ENCODE measurements at regions not wholly inside any gene's neighbourhood (a gene's known extent, or its start where the extent isn't known, plus 50 kb on each side); places are given as distances from the start of the nearest gene placed in this dataset.

GRCh38 chr4:141789716-141790115, 153.3 kb downstream of the IL15 start:
- no peaks in the 10 kb centered on the region for H3K79me2 ChIP-seq (ENCODE audit: control insufficient read depth, insufficient read depth, low read length)
- H3K27me3 ChIP-seq (ENCODE audit: control insufficient read depth in 2 of 2, insufficient read depth in 2 of 2, low read length in 2 of 2), result no peaks in the 10 kb centered on the region
- no TSS peak for BruUV-seq (replicated peaks)
- H3K4me2 ChIP-seq (ENCODE audit: insufficient read depth, low read length), result no peak overlapping the region
- no peak for DNase-seq (ENCODE audit: extremely low read depth in 1 of 4, low spot score in 3 of 4)
- no peak for ATAC-seq
- no peak for FAIRE-seq
- H3K9ac ChIP-seq (ENCODE audit: insufficient read depth in 1 of 2, low read depth in 2 of 2, low read length in 2 of 2), result no peak overlapping the region
- H3K36me3 ChIP-seq (ENCODE audit: control insufficient read depth, insufficient read depth, low read length), result no peaks in the 10 kb centered on the region
- no peak overlapping the region for H3K27ac ChIP-seq (ENCODE audit: extremely low read depth, low read depth, low read length)
- H3K4me1 ChIP-seq (replicated peaks in 1 of 2; ENCODE audit: control insufficient read depth in 2 of 2, insufficient read depth in 2 of 2, low read length in 2 of 2), result no peaks in the 10 kb centered on the region
- 3% methylated on average over 4 of the region's 4 CpGs for WGBS (ENCODE audit: insufficient coverage, low coverage, missing lambda C conversion rate)
- no peak for TF ChIP-seq ZBTB17 (CRISPR knock-in tag; IDR thresholded peaks at IDR 0.05)
- H4K20me1 ChIP-seq (replicated peaks; ENCODE audit: control insufficient read depth, insufficient read depth, low read length), result no peaks in the 10 kb centered on the region
- in situ Hi-C loops (cut with MboI), result no loop called here
- no peak overlapping the region for H3K4me3 ChIP-seq
- intact Hi-C loops (cut with micrococcal nuclease), result no loop called here
- H2AFZ ChIP-seq (ENCODE audit: low read depth, low read length), result no peak overlapping the region
- CTCF ChIA-PET (ENCODE audit: low intra/inter-chr PET ratio), result no interaction called here
- POLR2A ChIA-PET, result interaction anchor here (0.8 kb wide), 1 partner anchor 19 kb away, joined by 3 read pairs; no protein-coding TSS in a partner anchor
- H3K9me3 ChIP-seq (replicated peaks; ENCODE audit: control insufficient read depth, insufficient read depth, low read depth, low read length), result no peaks in the 10 kb centered on the region; the same call in 1 of the 2 replicates
- no peaks in the 10 kb centered on the region for H3K9me1 ChIP-seq (ENCODE audit: control insufficient read depth, insufficient read depth, low read length)

GRCh38 chr4:141792164-141792563, 155.8 kb downstream of the IL15 start:
- no peak for DNase-seq (ENCODE audit: extremely low read depth in 1 of 4, low spot score in 3 of 4)
- FAIRE-seq, result no peak
- Histone ChIP-seq H3K9ac (ENCODE audit: insufficient read depth in 1 of 2, low read depth in 2 of 2, low read length in 2 of 2) (no peak overlapping the region), H4K20me1 (replicated peaks; ENCODE audit: control insufficient read depth, insufficient read depth, low read length) (no peaks in the 10 kb centered on the region), H3K4me2 (ENCODE audit: insufficient read depth, low read length) (no peak overlapping the region), H3K27ac (ENCODE audit: extremely low read depth, low read depth, low read length) (no peak overlapping the region), H3K4me3 (no peak overlapping the region), H3K79me2 (ENCODE audit: control insufficient read depth, insufficient read depth, low read length) (no peaks in the 10 kb centered on the region), H3K9me3 (replicated peaks; ENCODE audit: control insufficient read depth, insufficient read depth, low read depth, low read length) (no peaks in the 10 kb centered on the region), H2AFZ (ENCODE audit: low read depth, low read length) (no peak overlapping the region), H3K27me3 (ENCODE audit: control insufficient read depth in 2 of 2, insufficient read depth in 2 of 2, low read length in 2 of 2) (no peaks in the 10 kb centered on the region), H3K4me1 (replicated peaks in 1 of 2; ENCODE audit: control insufficient read depth in 2 of 2, insufficient read depth in 2 of 2, low read length in 2 of 2) (no peaks in the 10 kb centered on the region), H3K36me3 (ENCODE audit: control insufficient read depth, insufficient read depth, low read length) (no peaks in the 10 kb centered on the region), H3K9me1 (ENCODE audit: control insufficient read depth, insufficient read depth, low read length) (no peaks in the 10 kb centered on the region)
- BruUV-seq (replicated peaks), result no TSS peak
- 0% methylated on average over 1 of the region's 2 CpGs for WGBS (ENCODE audit: insufficient coverage, low coverage, missing lambda C conversion rate)
- intact Hi-C loops (cut with micrococcal nuclease) (no loop called here), in situ Hi-C loops (cut with MboI) (no loop called here)
- ChIA-PET POLR2A (no interaction called here), CTCF (ENCODE audit: low intra/inter-chr PET ratio) (no interaction called here)
- ATAC-seq, result no peak
- TF ChIP-seq BRD9 (IDR thresholded peaks at IDR 0.05; ENCODE audit: low read depth, partially characterized antibody) (no peak), BRF1 (IDR thresholded peaks at IDR 0.05; ENCODE audit: borderline replicate concordance, extremely low read depth, insufficient read length) (no peak), SPI1 (IDR thresholded peaks at IDR 0.05; ENCODE audit: borderline replicate concordance, low read depth, low read length) (no peak), SMAD4 (CRISPR knock-in tag; conservative IDR thresholded peaks at IDR 0.05) (no peak), PCBP1 (IDR thresholded peaks at IDR 0.05; ENCODE audit: low read depth, low read length, poor library complexity, severe bottlenecking) (no peak), ARID4B (CRISPR knock-in tag; IDR thresholded peaks at IDR 0.05) (no peak), GTF2A2 (tag; IDR thresholded peaks at IDR 0.05) (no peak), GMEB1 (CRISPR knock-in tag; IDR thresholded peaks at IDR 0.05) (no peak), RFX5 (IDR thresholded peaks at IDR 0.05; ENCODE audit: low read depth, low read length) (no peak)

Data from K562 (cell line).